B cell (primary cell): ENCODE measurements at regions not wholly inside any gene's neighbourhood (a gene's known extent, or its start where the extent isn't known, plus 50 kb on each side); places are given as distances from the start of the nearest gene placed in this dataset.

ENCODE experiments used
- ATAC-seq: fragments of 200-7000 bp; cut with Tn5 transposase; one replicate; pipeline ENCODE4 v1.10.0; 2021; ENCODE audit warnings: low read depth, mild to moderate bottlenecking, moderate number of reproducible peaks, moderate library complexity
- CTCF ChIA-PET: fragments of 350-600 bp; sonication (Branson Sonifier 250); formaldehyde crosslinking; loops from one replicate; lab custom pipeline; 2021; ENCODE audit warnings: antibody characterized with exemption, inconsistent platforms; lab: Charles Lee
- POLR2A ChIA-PET: fragments of 350-600 bp; sonication (Branson Sonifier 250); formaldehyde crosslinking; loops from one replicate; lab custom pipeline; 2021; ENCODE audit warnings: antibody characterized with exemption; lab: Charles Lee
- DNase-seq: peaks from one replicate; pipeline ENCODE4 v3.0.0; 2013
- H2AFZ ChIP-seq: 2 replicates; pipeline ENCODE4 v1.6.1; 2012; ENCODE audit warnings: mild to moderate bottlenecking, low read depth, low read length; ENCODE audit not compliant: insufficient read depth, poor library complexity, severe bottlenecking
- H3K27ac ChIP-seq, 2 donors: 1 replicate in 1 of 2; 2 replicates in 1 of 2; pipeline ENCODE4 v1.5.1; 2012 to 2013; ENCODE audit warnings: low read length in 2 of 2, mild to moderate bottlenecking in 2 of 2, moderate library complexity in 1 of 2
- H3K27me3 ChIP-seq, 4 experiments: fragments of 200-600 bp in 1 of 4; sonication (generic) in 1 of 4; replicated peaks in 1 of 4; 1 replicate in 2 of 4; 2 replicates in 2 of 4; pipeline versions ENCODE4 v1.6.1 to v1.7.0; 2013 to 2016; ENCODE audit warnings: low read length in 3 of 4, mild to moderate bottlenecking in 2 of 4, mixed read lengths in 1 of 4, moderate library complexity in 1 of 4; ENCODE audit not compliant: insufficient read depth in 4 of 4, control insufficient read depth in 3 of 4; ENCODE audit errors: control extremely low read depth in 1 of 4
- H3K36me3 ChIP-seq, 2 experiments: replicated peaks in 1 of 2; 1 replicate in 1 of 2; 2 replicates in 1 of 2; pipeline versions ENCODE4 v1.6.1 to v1.7.1; 2013; ENCODE audit warnings: low read length in 1 of 2; ENCODE audit not compliant: insufficient read depth in 2 of 2, control insufficient read depth in 1 of 2; ENCODE audit errors: control extremely low read depth in 1 of 2, extremely low read depth in 1 of 2
- H3K4me1 ChIP-seq, 2 donors: fragments of 200-600 bp in 1 of 2; sonication (generic) in 1 of 2; 1 replicate in 1 of 2; 2 replicates in 1 of 2; pipeline versions ENCODE4 v1.5.1 to v1.6.1; 2013 to 2017; ENCODE audit warnings: low read length in 2 of 2; ENCODE audit not compliant: control insufficient read depth in 2 of 2, insufficient read depth in 2 of 2
- H3K4me2 ChIP-seq: replicated peaks from 2 replicates; pipeline ENCODE3; 2012; ENCODE audit warnings: mild to moderate bottlenecking, low read depth, low read length; ENCODE audit not compliant: poor library complexity, severe bottlenecking
- H3K4me3 ChIP-seq, 5 experiments: fragments of 200-600 bp in 1 of 5; sonication (generic) in 1 of 5; 1 replicate in 3 of 5; 2 replicates in 2 of 5; pipeline versions ENCODE4 v1.5.1 to v1.7.0; 2011 to 2016; ENCODE audit warnings: low read length in 4 of 5, mild to moderate bottlenecking in 4 of 5, low read depth in 2 of 5, control low read depth in 1 of 5, moderate library complexity in 1 of 5; ENCODE audit not compliant: insufficient read depth in 1 of 5; ENCODE audit errors: control extremely low read depth in 1 of 5, extremely low read depth in 1 of 5
- H3K79me2 ChIP-seq: fragments of 200-600 bp; sonication (generic); one replicate; pipeline ENCODE4 v1.6.0; 2016; ENCODE audit warnings: low read length; ENCODE audit not compliant: control insufficient read depth, insufficient read depth
- H3K9ac ChIP-seq: fragments of 200-600 bp; sonication (generic); 2 replicates; pipeline ENCODE4 v1.6.1; 2017; ENCODE audit warnings: mild to moderate bottlenecking, low read length, moderate library complexity
- H3K9me3 ChIP-seq, 3 donors: one replicate each; pipeline versions ENCODE4 v1.6.1 to v1.7.1; 2013; ENCODE audit warnings: low read length in 2 of 3; ENCODE audit not compliant: control insufficient read depth in 2 of 3, insufficient read depth in 1 of 3; ENCODE audit errors: control extremely low read depth in 1 of 3
- H4K20me1 ChIP-seq: 2 replicates; pipeline ENCODE4 v1.6.0; 2012; ENCODE audit warnings: mild to moderate bottlenecking, low read length; ENCODE audit not compliant: insufficient read depth, control insufficient read depth, poor library complexity, severe bottlenecking
- H3K27ac Mint-ChIP-seq: one replicate; pipeline ENCODE4 v1.8.0; 2021; ENCODE audit warnings: mixed read lengths
- H3K27me3 Mint-ChIP-seq: one replicate; pipeline ENCODE4 v1.8.0; 2021; ENCODE audit warnings: mixed read lengths
- H3K4me1 Mint-ChIP-seq: one replicate; pipeline ENCODE4 v1.8.0; 2021; ENCODE audit warnings: mixed read lengths
- H3K4me3 Mint-ChIP-seq: one replicate; pipeline ENCODE4 v1.8.0; 2021; ENCODE audit warnings: mixed read lengths
- H3K9me3 Mint-ChIP-seq: one replicate; pipeline ENCODE4 v1.8.0; 2022; ENCODE audit warnings: mixed read lengths; ENCODE audit not compliant: insufficient read depth
- CTCF ChIP-seq: fragments of 200-600 bp; IDR thresholded peaks from one replicate; pipeline ENCODE4 v1.8.0; 2022; ENCODE audit warnings: antibody characterized with exemption, mild to moderate bottlenecking
- EZH2 ChIP-seq: IDR thresholded peaks from 2 replicates; pipeline ENCODE4 v1.6.1; 2012; ENCODE audit warnings: borderline replicate concordance, low read depth, mild to moderate bottlenecking, moderate library complexity, low read length; ENCODE audit not compliant: insufficient read depth, poor library complexity, severe bottlenecking
- WGBS: methylation state at CpG from one replicate; pipeline ENCODE4 v1.1.5; 2013; ENCODE audit warnings: missing lambda C conversion rate; ENCODE audit not compliant: insufficient coverage; 5-methylcytosine and 5-hydroxymethylcytosine counted together
- intact Hi-C: fragments of 100-400 bp; cut with micrococcal nuclease; formaldehyde crosslinking; loops from one replicate; pipeline ENCODE4 v1.10.0; 2022

- Histone ChIP-seq H3K9me3 (peaks cover 3 to 5% (median 5%) of the 10 kb centered on the region in 3 donors), H3K27ac (no peak overlapping the region), H3K79me2 (no peaks in the 10 kb centered on the region), H3K9ac (no peak overlapping the region), H3K27me3 (no peaks in the 10 kb centered on the region), H3K4me1 (no peaks in the 10 kb centered on the region), H2AFZ (no peak overlapping the region), H3K36me3 (no peaks in the 10 kb centered on the region), H3K4me2 (no peak overlapping the region), H3K4me3 (no peak overlapping the region), H4K20me1 (no peaks in the 10 kb centered on the region)
- ChIA-PET CTCF (interaction anchor here (0.9 to 2.3 kb wide), 11 partner anchors 8 to 507 kb away, joined by 3 to 11 read pairs (median 3); no protein-coding TSS in a partner anchor), POLR2A (no interaction called here)
- WGBS, result 84% methylated on average over 5 of the region's 8 CpGs
- peaks cover 3% of the 10 kb centered on the region for H3K4me1 Mint-ChIP-seq
- ATAC-seq, result peak; percentile 49
- peaks cover 19% of the 10 kb centered on the region for H3K27me3 Mint-ChIP-seq
- intact Hi-C loops, result loop anchor here (1.0 to 10.0 kb wide), 3 partner anchors 90 to 243 kb away; partner anchors contain the start of genes L3MBTL3 and TMEM244
- H3K4me3 Mint-ChIP-seq, result no peak overlapping the region
- TF ChIP-seq CTCF, result peak; percentile 72
- TF ChIP-seq EZH2, result no peak
- no peak overlapping the region for H3K27ac Mint-ChIP-seq
- H3K9me3 Mint-ChIP-seq, result peaks cover 8% of the 10 kb centered on the region
- peak; percentile 43 for DNase-seq
These were observed 64.9 kb upstream of the ARHGAP18 start for GRCh38 chr6:129774697-129775447.

GRCh38 chr6:129773304-129773703 is 63.3 kb upstream of the ARHGAP18 start:
- ATAC-seq, result no peak
- H4K20me1 ChIP-seq, result no peaks in the 10 kb centered on the region
- H3K79me2 ChIP-seq, result no peaks in the 10 kb centered on the region
- Mint-ChIP-seq H3K4me3 (no peak overlapping the region), H3K27ac (no peak overlapping the region), H3K27me3 (peaks cover 19% of the 10 kb centered on the region), H3K4me1 (peaks cover 3% of the 10 kb centered on the region), H3K9me3 (peaks cover 6% of the 10 kb centered on the region)
- ChIA-PET CTCF (interaction anchor here (0.8 to 1.1 kb wide), 2 partner anchors 84 to 182 kb away, joined by 3 read pairs; no protein-coding TSS in a partner anchor), POLR2A (no interaction called here)
- WGBS, result no CpG with 5 or more reads among the region's 2 CpGs
- H2AFZ ChIP-seq, result no peak overlapping the region
- H3K4me2 ChIP-seq, result no peak overlapping the region
- DNase-seq, result no peak
- no peaks in the 10 kb centered on the region for H3K36me3 ChIP-seq
- TF ChIP-seq CTCF, result no peak
- TF ChIP-seq EZH2, result no peak
- no peak overlapping the region for H3K27ac ChIP-seq
- intact Hi-C loops, result loop anchor here (10.0 kb wide), 2 partner anchors 91 to 161 kb away; partner anchors contain the start of gene TMEM244
- peaks cover 0 to 2% (median 0%) of the 10 kb centered on the region in 4 experiments for H3K27me3 ChIP-seq
- no peaks in the 10 kb centered on the region for H3K4me1 ChIP-seq
- H3K9me3 ChIP-seq, result peaks cover 0 to 3% (median 2%) of the 10 kb centered on the region in 3 donors
- no peak overlapping the region for H3K4me3 ChIP-seq
- no peak overlapping the region for H3K9ac ChIP-seq
